ENCODE measurements at regions not wholly inside any gene's neighbourhood (a gene's known extent, or its start where the extent isn't known, plus 50 kb on each side); places are given as distances from the start of the nearest gene placed in this dataset.

DNA sequence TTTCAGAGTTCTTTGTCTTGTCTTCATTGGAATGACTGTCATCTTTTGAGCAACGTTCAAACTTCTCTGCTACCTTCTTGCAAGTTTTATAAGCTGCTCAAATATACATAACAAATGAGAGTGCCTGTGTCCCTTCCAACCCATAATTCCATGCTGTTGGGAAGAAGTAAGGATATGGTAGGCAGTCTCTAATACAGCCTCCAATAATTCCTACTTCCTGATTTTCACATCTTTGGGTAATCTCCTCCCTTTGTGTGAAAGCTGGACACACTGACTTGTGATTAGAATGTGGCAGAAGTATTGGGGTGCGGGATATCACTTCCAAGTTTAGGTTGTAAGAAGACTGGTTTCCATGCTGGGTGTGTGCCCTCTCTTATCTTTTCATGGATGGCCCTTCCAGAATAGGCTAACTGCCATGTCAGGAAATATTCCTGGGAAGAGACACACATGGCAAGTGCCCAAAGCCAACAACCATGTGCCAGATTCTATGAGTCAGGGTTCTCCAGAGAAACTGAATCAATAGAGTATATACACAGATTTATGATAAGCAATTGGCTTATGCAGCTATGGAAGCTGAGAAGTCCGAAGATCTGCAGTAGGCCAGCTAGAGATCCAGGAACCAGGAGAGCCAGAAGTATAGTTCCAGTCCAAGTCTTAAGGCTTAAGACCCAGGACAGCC lies 531.3 kb downstream of the NTRK2 start:
- Histone ChIP-seq H3K36me3 (replicated peaks in 1 of 2; ENCODE audit: control insufficient read depth in 1 of 2, insufficient read depth in 2 of 2, low read length in 2 of 2) (no peaks in the 10 kb centered on the region), H3K9ac (ENCODE audit: insufficient read depth, low read length, poor library complexity, severe bottlenecking) (no peak overlapping the region), H3K4me1 (ENCODE audit: control insufficient read depth in 1 of 2, insufficient read depth in 2 of 2, low read length in 2 of 2) (no peaks in the 10 kb centered on the region), H3K4me3 (replicated peaks in 1 of 3; ENCODE audit: low read depth in 2 of 3, low read length in 3 of 3) (no peak overlapping the region), H4K20me1 (ENCODE audit: insufficient read depth, low read length) (no peaks in the 10 kb centered on the region), H3K79me2 (ENCODE audit: insufficient read depth, low read length) (no peaks in the 10 kb centered on the region), H3K27me3 (ENCODE audit: control insufficient read depth in 2 of 2, insufficient read depth in 2 of 2, low read length in 2 of 2) (no peaks in the 10 kb centered on the region), H2AFZ (ENCODE audit: insufficient read depth, low read depth, low read length, poor library complexity, severe bottlenecking) (no peak overlapping the region), H3K27ac (ENCODE audit: low read depth in 1 of 2, low read length in 2 of 2) (no peak overlapping the region), H3K9me3 (replicated peaks in 1 of 2; ENCODE audit: control insufficient read depth in 1 of 2, insufficient read depth in 1 of 2, low read length in 2 of 2) (peaks cover 3 to 5% of the 10 kb centered on the region in 2 donors), H3K4me2 (replicated peaks; ENCODE audit: extremely low read depth, low read length, poor library complexity, severe bottlenecking) (no peak overlapping the region)
- Mint-ChIP-seq H3K9me3 (peaks cover 0 to 20% (median 2%) of the 10 kb centered on the region in 7 donors), H3K36me3 (no peaks in the 10 kb centered on the region), H3K4me1 (no peaks in the 10 kb centered on the region), H3K27ac (no peak overlapping the region), H3K27me3 (ENCODE audit: low read depth in 3 of 3) (no peaks in the 10 kb centered on the region), H3K4me3 (no peak overlapping the region)
- TF ChIP-seq, protein P1, sequence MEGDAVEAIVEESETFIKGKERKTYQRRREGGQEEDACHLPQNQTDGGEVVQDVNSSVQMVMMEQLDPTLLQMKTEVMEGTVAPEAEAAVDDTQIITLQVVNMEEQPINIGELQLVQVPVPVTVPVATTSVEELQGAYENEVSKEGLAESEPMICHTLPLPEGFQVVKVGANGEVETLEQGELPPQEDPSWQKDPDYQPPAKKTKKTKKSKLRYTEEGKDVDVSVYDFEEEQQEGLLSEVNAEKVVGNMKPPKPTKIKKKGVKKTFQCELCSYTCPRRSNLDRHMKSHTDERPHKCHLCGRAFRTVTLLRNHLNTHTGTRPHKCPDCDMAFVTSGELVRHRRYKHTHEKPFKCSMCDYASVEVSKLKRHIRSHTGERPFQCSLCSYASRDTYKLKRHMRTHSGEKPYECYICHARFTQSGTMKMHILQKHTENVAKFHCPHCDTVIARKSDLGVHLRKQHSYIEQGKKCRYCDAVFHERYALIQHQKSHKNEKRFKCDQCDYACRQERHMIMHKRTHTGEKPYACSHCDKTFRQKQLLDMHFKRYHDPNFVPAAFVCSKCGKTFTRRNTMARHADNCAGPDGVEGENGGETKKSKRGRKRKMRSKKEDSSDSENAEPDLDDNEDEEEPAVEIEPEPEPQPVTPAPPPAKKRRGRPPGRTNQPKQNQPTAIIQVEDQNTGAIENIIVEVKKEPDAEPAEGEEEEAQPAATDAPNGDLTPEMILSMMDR (IDR thresholded peaks at IDR 0.05) = no peak
- 100% methylated on average over 1 of the region's 3 CpGs for WGBS (ENCODE audit: insufficient coverage)
- no peak for DNase-seq
- intact Hi-C loops (cut with micrococcal nuclease) = no loop called here

DNA sequence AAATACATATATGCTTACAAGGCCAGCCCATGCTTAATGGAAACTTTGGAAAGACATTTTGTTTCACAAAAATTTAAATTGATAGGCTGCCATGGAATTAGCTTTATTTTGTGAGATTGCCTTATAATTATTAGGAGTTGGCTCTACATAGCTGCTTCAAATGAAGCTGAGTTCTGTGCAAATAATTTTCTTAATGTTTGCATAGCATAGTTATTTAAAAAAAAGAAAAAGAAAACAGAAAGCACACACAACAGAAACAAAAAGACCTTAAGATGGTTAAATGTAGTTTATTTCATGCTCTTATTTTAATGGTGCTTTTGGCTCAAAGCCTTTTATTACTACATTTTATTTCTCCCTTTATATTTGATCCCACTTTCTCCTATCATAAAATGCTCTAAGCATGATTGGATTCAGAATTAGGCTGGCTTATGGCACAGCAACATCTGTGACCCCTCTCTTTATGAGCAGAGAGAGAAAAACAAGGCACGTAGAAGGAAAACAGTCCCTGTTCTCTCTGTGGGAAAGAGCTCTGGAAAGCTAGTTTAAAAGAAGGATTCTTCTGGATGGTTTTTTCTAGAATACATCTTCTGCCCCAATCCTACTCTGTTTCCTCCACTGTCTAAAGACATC lies 530.5 kb downstream of the NTRK2 start:
- Histone ChIP-seq H3K9ac (ENCODE audit: insufficient read depth, low read length, poor library complexity, severe bottlenecking) (no peak overlapping the region), H3K4me3 (replicated peaks in 1 of 3; ENCODE audit: low read depth in 2 of 3, low read length in 3 of 3) (no peak overlapping the region), H3K79me2 (ENCODE audit: insufficient read depth, low read length) (no peaks in the 10 kb centered on the region), H3K27ac (ENCODE audit: low read depth in 1 of 2, low read length in 2 of 2) (no peak overlapping the region), H4K20me1 (ENCODE audit: insufficient read depth, low read length) (no peaks in the 10 kb centered on the region), H3K9me3 (replicated peaks in 1 of 2; ENCODE audit: control insufficient read depth in 1 of 2, insufficient read depth in 1 of 2, low read length in 2 of 2) (peaks cover 0 to 5% of the 10 kb centered on the region in 2 donors), H3K36me3 (replicated peaks in 1 of 2; ENCODE audit: control insufficient read depth in 1 of 2, insufficient read depth in 2 of 2, low read length in 2 of 2) (no peaks in the 10 kb centered on the region), H3K4me2 (replicated peaks; ENCODE audit: extremely low read depth, low read length, poor library complexity, severe bottlenecking) (no peak overlapping the region), H3K4me1 (ENCODE audit: control insufficient read depth in 1 of 2, insufficient read depth in 2 of 2, low read length in 2 of 2) (no peaks in the 10 kb centered on the region), H3K27me3 (ENCODE audit: control insufficient read depth in 2 of 2, insufficient read depth in 2 of 2, low read length in 2 of 2) (no peaks in the 10 kb centered on the region), H2AFZ (ENCODE audit: insufficient read depth, low read depth, low read length, poor library complexity, severe bottlenecking) (no peak overlapping the region)
- Mint-ChIP-seq H3K4me3 (no peak overlapping the region), H3K4me1 (no peaks in the 10 kb centered on the region), H3K36me3 (no peaks in the 10 kb centered on the region), H3K27me3 (ENCODE audit: low read depth in 3 of 3) (no peaks in the 10 kb centered on the region), H3K9me3 (peaks cover 0 to 18% (median 2%) of the 10 kb centered on the region in 7 donors), H3K27ac (no peak overlapping the region)
- WGBS (ENCODE audit: insufficient coverage) = no CpG with 5 or more reads among the region's 1 CpG
- TF ChIP-seq, protein P1 (IDR thresholded peaks at IDR 0.05) = no peak
- DNase-seq = no peak
- intact Hi-C loops (cut with micrococcal nuclease) = no loop called here

All from CD14-positive monocyte (primary cell).